HL-60 (cell line): ENCODE measurements at regions not wholly inside any gene's neighbourhood (a gene's known extent, or its start where the extent isn't known, plus 50 kb on each side); places are given as distances from the start of the nearest gene placed in this dataset.

ENCODE experiments used
- DNase-seq, 2 experiments: peaks; one replicate each; pipeline ENCODE4 v3.0.0-alpha.2; 2010 to 2020; ENCODE audit warnings: low read depth in 1 of 2, low spot score in 1 of 2
- H3K27ac ChIP-seq: fragments of 250-450 bp; sonication (Bioruptor Pico); replicated peaks from 2 replicates; pipeline ENCODE4 v1.5.1; 2020; ENCODE audit warnings: mild to moderate bottlenecking, moderate library complexity
- H3K27me3 ChIP-seq: fragments of 250-450 bp; sonication (Bioruptor Pico); 2 replicates; pipeline ENCODE4 v1.5.1; 2021; ENCODE audit warnings: mild to moderate bottlenecking, moderate library complexity; ENCODE audit not compliant: insufficient read depth, poor library complexity, severe bottlenecking
- H3K4me3 ChIP-seq: replicated peaks from 2 replicates; pipeline ENCODE4 v1.5.1; 2011; ENCODE audit warnings: mild to moderate bottlenecking, control low read depth, low read length; ENCODE audit not compliant: insufficient read depth
- CTCF ChIP-seq: IDR thresholded peaks from one replicate; pipeline ENCODE4 v1.5.1; 2011; ENCODE audit warnings: low read length, control low read depth, inconsistent platforms; ENCODE audit not compliant: insufficient read depth
- GABPA ChIP-seq: IDR thresholded peaks from 2 replicates; pipeline ENCODE4 v1.6.1; 2012; ENCODE audit warnings: low read depth
- POLR2AphosphoS5 ChIP-seq: IDR thresholded peaks from 2 replicates; pipeline ENCODE4 v1.6.1; 2012; ENCODE audit warnings: low read depth
- REST ChIP-seq: IDR thresholded peaks from 2 replicates; pipeline ENCODE4 v1.6.1; 2012; ENCODE audit warnings: low read depth; ENCODE audit not compliant: insufficient replicate concordance
- SPI1 ChIP-seq: IDR thresholded peaks from 2 replicates; pipeline ENCODE4 v1.6.1; 2012; ENCODE audit warnings: low read depth, mild to moderate bottlenecking, borderline replicate concordance

- Histone ChIP-seq H3K4me3 (no peak overlapping the region), H3K27ac (no peak overlapping the region), H3K27me3 (no peaks in the 10 kb centered on the region)
- DNase-seq = no peak
- no peak for TF ChIP-seq REST
Measured at GRCh38 chr10:29839826-29840515, 205.2 kb upstream of the SVIL start.

GRCh38 chr10:29838539-29838938, 203.8 kb upstream of the SVIL start:
- Histone ChIP-seq H3K4me3 (no peak overlapping the region), H3K27me3 (no peaks in the 10 kb centered on the region), H3K27ac (no peak overlapping the region)
- TF ChIP-seq GABPA = no peak
- no peak for TF ChIP-seq CTCF
- TF ChIP-seq REST = no peak
- no peak for TF ChIP-seq SPI1
- no peak for TF ChIP-seq POLR2AphosphoS5
- no peak for DNase-seq

GRCh38 chr10:29837586-29837985, 202.8 kb upstream of the SVIL start:
- DNase-seq = no peak
- TF ChIP-seq REST (no peak), GABPA (no peak), SPI1 (no peak), CTCF (no peak), POLR2AphosphoS5 (no peak)
- H3K27me3 ChIP-seq = no peaks in the 10 kb centered on the region
- H3K27ac ChIP-seq = no peak overlapping the region
- no peak overlapping the region for H3K4me3 ChIP-seq

- TF ChIP-seq REST (no peak), POLR2AphosphoS5 (no peak), SPI1 (no peak), CTCF (no peak), GABPA (no peak)
- no peak for DNase-seq
- H3K27me3 ChIP-seq = no peaks in the 10 kb centered on the region
Measured at GRCh38 chr10:29836396-29836795, 201.6 kb upstream of the SVIL start.

More at GRCh38 chr10:29836396-29836795, 201.6 kb upstream of the SVIL start:
- Histone ChIP-seq H3K27ac (no peak overlapping the region), H3K4me3 (no peak overlapping the region)
